H1 (cell line): ENCODE measurements at regions not wholly inside any gene's neighbourhood (a gene's known extent, or its start where the extent isn't known, plus 50 kb on each side); places are given as distances from the start of the nearest gene placed in this dataset.

Experiments used
- ASH2L ChIP-seq: fragments of 200-600, 300-600 bp; sonication (generic); IDR thresholded peaks from one replicate; pipeline ENCODE4 v1.7.1; 2017; ENCODE audit warnings: low read length
- BRCA1 ChIP-seq: IDR thresholded peaks from 2 replicates; pipeline ENCODE4 v1.6.1; 2012; ENCODE audit warnings: low read depth, low read length, improper control_type of control experiment
- CTBP2 ChIP-seq: IDR thresholded peaks from 2 replicates; pipeline ENCODE4 v1.7.0; 2011; ENCODE audit warnings: borderline replicate concordance, mild to moderate bottlenecking, moderate library complexity, mixed read lengths, low read length; ENCODE audit not compliant: insufficient read depth, insufficient read length
- HDAC6 ChIP-seq: IDR thresholded peaks from one replicate; pipeline ENCODE4 v1.7.1; 2012; ENCODE audit warnings: low read depth, mild to moderate bottlenecking, inconsistent platforms, low read length, moderate library complexity
- KDM4A ChIP-seq: IDR thresholded peaks from one replicate; pipeline ENCODE4 v1.7.1; 2012; ENCODE audit warnings: low read depth, mild to moderate bottlenecking, moderate library complexity, low read length, inconsistent platforms; ENCODE audit not compliant: severe bottlenecking
- PHF8 ChIP-seq: fragments of 200-600 bp; sonication (generic); conservative IDR thresholded peaks from 2 replicates; pipeline ENCODE4 v1.7.1; 2012; ENCODE audit warnings: low read depth, mild to moderate bottlenecking, inconsistent platforms, low read length, moderate library complexity
- RAD21 ChIP-seq, 2 experiments: IDR thresholded peaks in 1 of 2; conservative IDR thresholded peaks in 1 of 2; 2 replicates each; pipeline ENCODE4 v1.6.1; 2011; ENCODE audit warnings: low read depth in 2 of 2, low read length in 2 of 2, improper control_type of control experiment in 1 of 2, inconsistent platforms in 1 of 2, mild to moderate bottlenecking in 1 of 2, moderate library complexity in 1 of 2
- SAP30 ChIP-seq: fragments of 300-600 bp; sonication (generic); IDR thresholded peaks from 2 replicates; pipeline ENCODE4 v1.7.1; 2012; ENCODE audit warnings: low read length, moderate library complexity, mild to moderate bottlenecking, inconsistent platforms; ENCODE audit not compliant: insufficient read depth, insufficient replicate concordance
- SIN3A ChIP-seq, 2 experiments: IDR thresholded peaks in 1 of 2; conservative IDR thresholded peaks in 1 of 2; 2 replicates each; pipeline ENCODE4 v1.6.1; 2011 to 2012; ENCODE audit warnings: low read length in 2 of 2, improper control_type of control experiment in 1 of 2, low read depth in 1 of 2, mild to moderate bottlenecking in 1 of 2
- SRF ChIP-seq: IDR thresholded peaks from 2 replicates; pipeline ENCODE4 v1.6.1; 2011; ENCODE audit warnings: mild to moderate bottlenecking, low read depth, low read length, moderate library complexity
- TBP ChIP-seq: IDR thresholded peaks from 2 replicates; pipeline ENCODE4 v1.6.1; 2011; ENCODE audit warnings: low read depth, low read length, improper control_type of control experiment
- TF ChIP-seq, protein P1 (sequence below): IDR thresholded peaks from 2 replicates; pipeline ENCODE4 v1.6.1; 2012; ENCODE audit warnings: inconsistent platforms
- TF ChIP-seq, protein P2 (sequence below): IDR thresholded peaks from 2 replicates; pipeline ENCODE4 v1.6.1; 2012; ENCODE audit warnings: low read length, inconsistent platforms
- TF ChIP-seq, protein P3 (sequence below): IDR thresholded peaks from 2 replicates; pipeline ENCODE4 v1.6.1; 2011; ENCODE audit warnings: low read length, improper control_type of control experiment

DNA sequence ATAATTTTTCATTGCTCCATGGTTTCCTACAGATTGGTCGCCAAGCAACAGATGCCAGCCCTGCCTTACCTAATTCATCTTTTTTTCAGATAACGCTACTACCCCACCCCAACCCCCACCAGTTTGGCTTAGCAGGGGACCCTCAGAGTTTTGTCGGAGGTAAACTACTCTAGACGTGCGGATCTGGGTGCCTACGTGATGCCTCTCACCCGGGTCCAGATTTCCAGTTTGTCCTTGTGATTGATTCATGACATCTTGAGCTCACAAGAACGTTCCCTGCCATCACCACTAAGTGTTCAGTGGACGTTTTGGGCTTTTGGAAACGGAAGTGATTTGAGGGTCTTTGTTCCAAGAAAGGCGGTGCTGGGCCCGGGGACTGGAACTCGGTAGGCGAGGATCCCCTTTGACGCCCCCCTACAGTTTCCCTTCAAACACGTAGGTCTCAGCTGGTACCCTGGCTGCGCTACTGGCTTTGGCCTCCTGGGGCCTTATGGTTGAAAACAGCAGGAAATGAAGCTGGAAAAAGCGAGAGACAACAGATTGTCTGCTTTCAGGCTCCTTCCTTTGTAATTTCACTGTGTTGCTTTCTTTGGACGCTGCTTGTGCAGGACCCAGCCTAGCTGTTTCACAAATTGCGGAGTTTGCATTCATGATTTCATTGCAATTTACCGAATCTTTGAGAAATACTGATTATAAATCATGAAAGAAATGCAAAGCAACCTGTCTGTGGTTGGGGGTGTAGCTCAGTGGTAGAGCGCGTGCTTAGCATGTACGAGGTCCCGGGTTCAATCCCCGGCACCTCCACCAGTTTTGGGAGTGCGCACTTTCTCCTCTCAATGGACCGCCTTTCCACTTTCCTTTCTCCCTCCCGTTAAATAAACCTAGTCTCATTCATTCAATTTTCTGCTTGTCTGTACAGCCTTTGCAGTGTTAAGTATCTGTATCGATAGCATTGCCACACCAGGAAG lies 81.0 kb downstream of the GPX5 start (continued):
- TF ChIP-seq, protein P1, sequence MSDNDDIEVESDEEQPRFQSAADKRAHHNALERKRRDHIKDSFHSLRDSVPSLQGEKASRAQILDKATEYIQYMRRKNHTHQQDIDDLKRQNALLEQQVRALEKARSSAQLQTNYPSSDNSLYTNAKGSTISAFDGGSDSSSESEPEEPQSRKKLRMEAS = peak; percentile 62; the same call in 1 of the 2 replicates
- TF ChIP-seq CTBP2 (peak; percentile 85), SAP30 (peak; percentile 67), HDAC6 (no peak), BRCA1 (no peak), SRF (no peak), SIN3A (conservative IDR thresholded peaks at IDR 0.05 in 1 of 2, IDR thresholded peaks at IDR 0.05 in 1 of 2; ENCODE audit: low read depth in 1 of 2, low read length in 2 of 2) (peak; percentile 86 to 93; a peak in 3 of 4 replicates), RAD21 (IDR thresholded peaks at IDR 0.05 in 1 of 2, conservative IDR thresholded peaks at IDR 0.05 in 1 of 2; ENCODE audit: low read depth in 2 of 2, low read length in 2 of 2) (peak in 1 of 2 experiments; percentile 24; a peak in 2 of 4 replicates), KDM4A (peak; percentile 59), PHF8 (no peak), TBP (peak; percentile 100), ASH2L (peak; percentile 99)
- TF ChIP-seq, protein P2, sequence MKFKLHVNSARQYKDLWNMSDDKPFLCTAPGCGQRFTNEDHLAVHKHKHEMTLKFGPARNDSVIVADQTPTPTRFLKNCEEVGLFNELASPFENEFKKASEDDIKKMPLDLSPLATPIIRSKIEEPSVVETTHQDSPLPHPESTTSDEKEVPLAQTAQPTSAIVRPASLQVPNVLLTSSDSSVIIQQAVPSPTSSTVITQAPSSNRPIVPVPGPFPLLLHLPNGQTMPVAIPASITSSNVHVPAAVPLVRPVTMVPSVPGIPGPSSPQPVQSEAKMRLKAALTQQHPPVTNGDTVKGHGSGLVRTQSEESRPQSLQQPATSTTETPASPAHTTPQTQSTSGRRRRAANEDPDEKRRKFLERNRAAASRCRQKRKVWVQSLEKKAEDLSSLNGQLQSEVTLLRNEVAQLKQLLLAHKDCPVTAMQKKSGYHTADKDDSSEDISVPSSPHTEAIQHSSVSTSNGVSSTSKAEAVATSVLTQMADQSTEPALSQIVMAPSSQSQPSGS = 0 out of 2 replicates have a peak, but pooled peaks have one; percentile 40
- TF ChIP-seq, protein P3, sequence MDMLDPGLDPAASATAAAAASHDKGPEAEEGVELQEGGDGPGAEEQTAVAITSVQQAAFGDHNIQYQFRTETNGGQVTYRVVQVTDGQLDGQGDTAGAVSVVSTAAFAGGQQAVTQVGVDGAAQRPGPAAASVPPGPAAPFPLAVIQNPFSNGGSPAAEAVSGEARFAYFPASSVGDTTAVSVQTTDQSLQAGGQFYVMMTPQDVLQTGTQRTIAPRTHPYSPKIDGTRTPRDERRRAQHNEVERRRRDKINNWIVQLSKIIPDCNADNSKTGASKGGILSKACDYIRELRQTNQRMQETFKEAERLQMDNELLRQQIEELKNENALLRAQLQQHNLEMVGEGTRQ = no peak
